ENCODE measurements at regions not wholly inside any gene's neighbourhood (a gene's known extent, or its start where the extent isn't known, plus 50 kb on each side); places are given as distances from the start of the nearest gene placed in this dataset.

GRCh38 chr5:52693280-52693679 lies 94.4 kb upstream of the ITGA1 start:
- H3F3A ChIP-seq (ENCODE audit: control insufficient read depth, insufficient read depth), result no peaks in the 10 kb centered on the region

GRCh38 chr5:52693836-52694235 lies 93.9 kb upstream of the ITGA1 start:
- Histone ChIP-seq H3K9me3 (ENCODE audit: control insufficient read depth, insufficient read depth, low read length) (no peaks in the 10 kb centered on the region), H3K4me1 (ENCODE audit: control insufficient read depth, low read length) (no peaks in the 10 kb centered on the region), H3K4me2 (ENCODE audit: low read length) (no peak overlapping the region), H3K27me3 (ENCODE audit: control insufficient read depth, low read length) (no peaks in the 10 kb centered on the region), H3K4me3 (ENCODE audit: low read length) (no peak overlapping the region), H3K36me3 (ENCODE audit: control insufficient read depth, low read length) (no peaks in the 10 kb centered on the region), H3K9me2 (replicated peaks; ENCODE audit: control insufficient read depth, low read length) (no peaks in the 10 kb centered on the region), H3F3A (ENCODE audit: control insufficient read depth, insufficient read depth) (no peaks in the 10 kb centered on the region), H3K27ac (ENCODE audit: low read depth, low read length) (no peak overlapping the region), H4K20me1 (ENCODE audit: control insufficient read depth, insufficient read depth, low read depth, low read length) (no peaks in the 10 kb centered on the region), H3K79me2 (ENCODE audit: control insufficient read depth, low read length) (no peaks in the 10 kb centered on the region)
- no peak for TF ChIP-seq EZH2phosphoT487 (IDR thresholded peaks at IDR 0.05; ENCODE audit: borderline replicate concordance, low read length)
- no peak for TF ChIP-seq CTCF (IDR thresholded peaks at IDR 0.05; ENCODE audit: low read depth, low read length, poor library complexity, severe bottlenecking)

More at GRCh38 chr5:52693280-52693679, 94.4 kb upstream of the ITGA1 start:
- Histone ChIP-seq H3K9me3 (ENCODE audit: control insufficient read depth, insufficient read depth, low read length) (no peaks in the 10 kb centered on the region), H3K4me1 (ENCODE audit: control insufficient read depth, low read length) (no peaks in the 10 kb centered on the region), H3K36me3 (ENCODE audit: control insufficient read depth, low read length) (no peaks in the 10 kb centered on the region), H3K27ac (ENCODE audit: low read depth, low read length) (no peak overlapping the region), H3K4me3 (ENCODE audit: low read length) (no peak overlapping the region), H3K79me2 (ENCODE audit: control insufficient read depth, low read length) (no peaks in the 10 kb centered on the region), H3K4me2 (ENCODE audit: low read length) (no peak overlapping the region), H4K20me1 (ENCODE audit: control insufficient read depth, insufficient read depth, low read depth, low read length) (no peaks in the 10 kb centered on the region), H3K27me3 (ENCODE audit: control insufficient read depth, low read length) (no peaks in the 10 kb centered on the region), H3K9me2 (replicated peaks; ENCODE audit: control insufficient read depth, low read length) (no peaks in the 10 kb centered on the region)
- no peak for TF ChIP-seq EZH2phosphoT487 (IDR thresholded peaks at IDR 0.05; ENCODE audit: borderline replicate concordance, low read length)
- TF ChIP-seq CTCF (IDR thresholded peaks at IDR 0.05; ENCODE audit: low read depth, low read length, poor library complexity, severe bottlenecking), result no peak

- no peak overlapping the region for H3K27ac ChIP-seq (ENCODE audit: low read depth, low read length)
- no peak for TF ChIP-seq CTCF (IDR thresholded peaks at IDR 0.05; ENCODE audit: low read depth, low read length, poor library complexity, severe bottlenecking)
- TF ChIP-seq EZH2phosphoT487 (IDR thresholded peaks at IDR 0.05; ENCODE audit: borderline replicate concordance, low read length), result no peak
- no peak overlapping the region for H3K4me2 ChIP-seq (ENCODE audit: low read length)
- no peaks in the 10 kb centered on the region for H3K27me3 ChIP-seq (ENCODE audit: control insufficient read depth, low read length)
- no peaks in the 10 kb centered on the region for H3K36me3 ChIP-seq (ENCODE audit: control insufficient read depth, low read length)
- no peaks in the 10 kb centered on the region for H3F3A ChIP-seq (ENCODE audit: control insufficient read depth, insufficient read depth)
- H3K4me3 ChIP-seq (ENCODE audit: low read length), result no peak overlapping the region
- H3K79me2 ChIP-seq (ENCODE audit: control insufficient read depth, low read length), result no peaks in the 10 kb centered on the region
- H3K9me3 ChIP-seq (ENCODE audit: control insufficient read depth, insufficient read depth, low read length), result no peaks in the 10 kb centered on the region
- no peaks in the 10 kb centered on the region for H3K9me2 ChIP-seq (replicated peaks; ENCODE audit: control insufficient read depth, low read length)
- no peaks in the 10 kb centered on the region for H4K20me1 ChIP-seq (ENCODE audit: control insufficient read depth, insufficient read depth, low read depth, low read length)
- H3K4me1 ChIP-seq (ENCODE audit: control insufficient read depth, low read length), result no peaks in the 10 kb centered on the region
Measured at GRCh38 chr5:52694648-52695047, 93.1 kb upstream of the ITGA1 start.

GRCh38 chr5:52702877-52703276 lies 84.8 kb upstream of the ITGA1 start:
- Histone ChIP-seq H3F3A (ENCODE audit: control insufficient read depth, insufficient read depth) (no peaks in the 10 kb centered on the region), H3K27me3 (ENCODE audit: control insufficient read depth, low read length) (no peaks in the 10 kb centered on the region), H3K4me1 (ENCODE audit: control insufficient read depth, low read length) (no peaks in the 10 kb centered on the region), H3K4me2 (ENCODE audit: low read length) (no peak overlapping the region), H4K20me1 (ENCODE audit: control insufficient read depth, insufficient read depth, low read depth, low read length) (no peaks in the 10 kb centered on the region), H3K9me3 (ENCODE audit: control insufficient read depth, insufficient read depth, low read length) (no peaks in the 10 kb centered on the region), H3K4me3 (ENCODE audit: low read length) (no peak overlapping the region), H3K79me2 (ENCODE audit: control insufficient read depth, low read length) (no peaks in the 10 kb centered on the region), H3K9me2 (replicated peaks; ENCODE audit: control insufficient read depth, low read length) (no peaks in the 10 kb centered on the region), H3K36me3 (ENCODE audit: control insufficient read depth, low read length) (no peaks in the 10 kb centered on the region), H3K27ac (ENCODE audit: low read depth, low read length) (no peak overlapping the region)
- TF ChIP-seq CTCF (IDR thresholded peaks at IDR 0.05; ENCODE audit: low read depth, low read length, poor library complexity, severe bottlenecking), result no peak
- TF ChIP-seq EZH2phosphoT487 (IDR thresholded peaks at IDR 0.05; ENCODE audit: borderline replicate concordance, low read length), result no peak

All from DOHH2 (cell line).